ENCODE measurements at regions not wholly inside any gene's neighbourhood (a gene's known extent, or its start where the extent isn't known, plus 50 kb on each side); places are given as distances from the start of the nearest gene placed in this dataset.

DNA sequence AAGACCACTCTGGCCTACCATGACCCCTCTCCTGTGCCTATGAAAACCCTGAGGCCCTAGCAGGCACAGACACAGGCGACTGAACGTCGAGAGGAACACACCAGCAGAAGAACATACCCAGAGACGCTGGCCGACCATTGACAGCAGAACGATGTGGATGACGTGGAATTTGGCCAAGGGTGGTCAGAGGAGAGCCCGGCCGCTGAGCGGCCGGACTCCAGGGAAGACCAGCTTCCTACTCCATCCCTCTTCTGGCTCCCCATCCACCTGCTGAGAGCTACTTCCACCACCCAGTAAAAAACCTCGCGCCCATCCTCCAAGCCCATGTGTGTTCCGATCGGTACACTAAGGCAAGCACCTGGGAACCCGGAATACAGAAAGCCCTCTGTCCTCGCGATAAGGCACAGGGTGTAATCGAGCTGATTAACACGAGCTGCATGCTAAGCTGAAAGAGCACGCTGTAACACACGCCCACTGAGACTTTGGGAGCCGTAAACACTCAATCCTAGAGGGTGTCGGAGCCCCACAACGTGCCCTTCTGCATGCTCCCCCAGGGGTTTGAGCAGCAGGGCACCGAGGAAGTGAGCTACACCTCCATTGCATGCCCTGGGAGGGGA, 150.3 kb downstream of the CENPF start:
- TF ChIP-seq, protein P1, sequence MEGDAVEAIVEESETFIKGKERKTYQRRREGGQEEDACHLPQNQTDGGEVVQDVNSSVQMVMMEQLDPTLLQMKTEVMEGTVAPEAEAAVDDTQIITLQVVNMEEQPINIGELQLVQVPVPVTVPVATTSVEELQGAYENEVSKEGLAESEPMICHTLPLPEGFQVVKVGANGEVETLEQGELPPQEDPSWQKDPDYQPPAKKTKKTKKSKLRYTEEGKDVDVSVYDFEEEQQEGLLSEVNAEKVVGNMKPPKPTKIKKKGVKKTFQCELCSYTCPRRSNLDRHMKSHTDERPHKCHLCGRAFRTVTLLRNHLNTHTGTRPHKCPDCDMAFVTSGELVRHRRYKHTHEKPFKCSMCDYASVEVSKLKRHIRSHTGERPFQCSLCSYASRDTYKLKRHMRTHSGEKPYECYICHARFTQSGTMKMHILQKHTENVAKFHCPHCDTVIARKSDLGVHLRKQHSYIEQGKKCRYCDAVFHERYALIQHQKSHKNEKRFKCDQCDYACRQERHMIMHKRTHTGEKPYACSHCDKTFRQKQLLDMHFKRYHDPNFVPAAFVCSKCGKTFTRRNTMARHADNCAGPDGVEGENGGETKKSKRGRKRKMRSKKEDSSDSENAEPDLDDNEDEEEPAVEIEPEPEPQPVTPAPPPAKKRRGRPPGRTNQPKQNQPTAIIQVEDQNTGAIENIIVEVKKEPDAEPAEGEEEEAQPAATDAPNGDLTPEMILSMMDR (IDR thresholded peaks at IDR 0.05): no peak
- no peak for TF ChIP-seq POLR2A (IDR thresholded peaks at IDR 0.05)
